IPS-NIHi11 (cell line): ENCODE measurements at regions not wholly inside any gene's neighbourhood (a gene's known extent, or its start where the extent isn't known, plus 50 kb on each side); places are given as distances from the start of the nearest gene placed in this dataset.
A peak's percentile ranks its signal among the peaks of the same experiment; 100 is the strongest.
"Not testable (repeated sequence)": the region's sequence is repeated elsewhere in the genome, so short reads cannot be mapped to it uniquely, and the experiment has no call there.

ENCODE experiments used
- DNase-seq: peaks from one replicate; pipeline ENCODE4 v3.0.0; 2012; ENCODE audit warnings: mixed read lengths, low spot score

DNA sequence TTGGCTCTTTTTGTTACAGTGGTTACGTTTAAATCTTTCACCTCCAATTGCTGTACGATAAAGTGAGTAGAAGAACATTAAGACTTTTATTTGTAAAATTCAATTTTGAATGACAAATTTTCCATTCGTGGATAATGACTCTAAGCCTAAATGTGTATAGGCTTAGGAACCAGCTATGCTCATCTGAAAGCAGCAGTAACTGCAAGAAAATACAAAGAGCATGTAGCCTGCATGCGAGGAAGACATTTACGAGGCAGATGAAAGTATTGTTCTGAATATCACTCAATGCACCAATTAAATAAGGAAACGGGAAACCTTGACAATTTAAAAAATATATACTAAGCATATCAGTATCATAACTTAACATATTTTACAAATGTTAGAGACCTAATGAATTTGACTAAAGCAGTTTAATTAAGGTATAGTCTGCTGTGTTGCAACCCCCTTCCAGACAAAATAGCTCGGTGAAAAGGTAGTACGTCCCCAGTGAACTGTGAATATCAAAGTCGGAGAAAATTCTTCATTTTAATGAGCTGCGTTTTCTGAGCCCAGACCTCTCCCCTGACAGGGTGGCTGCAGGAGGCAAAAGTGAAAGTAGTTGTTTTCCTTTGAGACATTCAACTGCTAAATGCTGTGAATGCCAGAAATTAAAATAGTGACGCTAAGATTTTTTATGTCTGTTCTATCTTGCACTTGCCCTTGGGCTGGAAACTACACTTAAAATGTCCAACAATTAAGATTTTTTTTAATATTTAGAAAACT, 1236.5 kb upstream of the TENM3 start:
- DNase-seq: no peak

DNA sequence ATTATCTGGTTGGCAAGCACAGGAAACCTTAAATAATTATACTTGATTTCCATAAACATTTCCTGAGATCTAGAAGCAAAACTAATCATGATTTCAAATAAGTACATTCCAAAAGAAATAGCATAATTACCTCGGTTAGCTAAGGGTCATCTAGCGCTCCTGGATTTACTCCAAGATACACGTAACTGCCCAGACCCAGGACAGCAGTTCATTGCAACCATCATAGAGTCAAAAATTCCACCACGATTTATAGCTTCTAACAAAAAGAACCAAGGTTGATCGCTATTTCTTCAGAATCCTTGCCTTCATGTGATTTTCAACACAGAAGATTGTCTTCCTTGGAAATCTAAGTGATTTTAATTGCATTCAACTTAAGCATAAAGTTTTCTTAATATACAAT, 1235.5 kb upstream of the TENM3 start:
- no peak for DNase-seq

DNA sequence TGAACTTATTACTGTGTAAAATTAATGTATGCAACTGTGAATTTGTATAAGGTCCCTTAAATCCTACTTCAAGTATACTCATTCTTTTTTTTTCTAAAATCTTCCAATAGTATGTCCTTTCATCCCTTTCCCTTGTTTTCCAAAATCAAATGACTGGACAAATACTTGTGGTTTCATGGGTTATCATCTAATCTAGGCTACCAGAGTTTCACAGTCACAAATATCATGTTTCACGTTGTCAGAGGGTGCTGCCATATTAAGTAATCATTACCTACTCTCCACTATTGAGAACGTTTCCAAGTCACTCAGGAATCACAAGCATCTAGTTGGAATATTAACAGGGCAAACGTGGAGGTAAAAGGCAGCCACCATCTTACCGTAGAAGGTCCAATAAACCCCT, 1235.0 kb upstream of the TENM3 start:
- no peak for DNase-seq

DNA sequence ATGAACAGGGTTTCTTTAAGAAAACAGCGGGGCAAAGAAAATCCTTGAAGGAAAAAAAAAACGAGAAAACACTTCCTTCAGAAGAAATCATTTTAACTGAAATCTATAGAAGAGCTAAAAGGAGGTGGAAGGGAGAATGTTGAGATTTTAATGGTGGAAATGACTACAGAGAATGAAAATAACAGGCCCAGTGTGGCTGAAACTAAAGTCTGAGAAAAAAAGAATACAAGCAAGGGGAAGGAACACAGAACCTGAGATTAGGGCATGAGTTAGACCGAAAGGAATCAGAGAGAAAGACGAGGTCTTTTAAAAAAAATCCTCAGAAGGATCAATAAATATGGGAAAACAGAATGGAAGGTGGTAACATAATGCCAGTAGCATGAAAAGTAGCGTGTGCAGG, 1230.0 kb upstream of the TENM3 start:
- DNase-seq: no peak

DNA sequence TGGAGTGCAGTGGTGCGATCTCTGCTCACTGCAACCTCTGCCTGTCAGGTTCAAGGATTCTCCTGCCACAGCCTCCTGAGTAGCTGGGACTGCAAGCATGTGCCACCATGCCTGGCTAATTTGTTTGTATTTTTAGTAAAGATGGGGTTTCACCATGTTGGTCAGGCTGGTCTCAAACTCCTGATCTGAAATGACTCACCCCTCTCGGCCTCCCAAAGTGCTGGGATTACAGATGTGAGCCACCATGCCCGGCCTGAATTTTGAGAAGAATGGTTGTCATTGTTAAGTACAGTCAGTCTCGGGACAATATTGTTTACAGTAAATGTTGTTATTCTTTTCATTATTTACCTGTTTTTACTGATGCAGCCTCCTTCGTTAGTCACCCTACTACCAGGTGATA, 1226.2 kb upstream of the TENM3 start:
- no peak for DNase-seq

DNA sequence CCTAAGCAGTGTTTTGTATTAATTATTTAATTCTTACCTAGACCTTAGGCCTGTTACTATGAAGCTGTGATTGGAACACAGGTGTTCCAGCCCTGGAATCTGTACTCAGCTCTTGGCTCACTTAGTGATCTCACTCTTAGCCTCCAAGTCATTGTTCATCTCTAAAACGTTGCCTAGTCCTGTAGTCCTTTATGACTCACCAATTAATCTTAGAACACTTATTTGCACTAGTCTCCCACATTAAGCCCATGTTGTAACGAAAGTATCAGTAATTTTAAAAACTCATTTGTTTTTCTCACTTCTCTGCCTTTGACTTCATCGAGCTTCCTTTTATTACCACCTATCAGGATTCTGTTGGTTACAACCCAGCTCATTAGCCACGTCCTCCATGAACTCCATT, 1224.7 kb upstream of the TENM3 start:
- DNase-seq: no peak

DNA sequence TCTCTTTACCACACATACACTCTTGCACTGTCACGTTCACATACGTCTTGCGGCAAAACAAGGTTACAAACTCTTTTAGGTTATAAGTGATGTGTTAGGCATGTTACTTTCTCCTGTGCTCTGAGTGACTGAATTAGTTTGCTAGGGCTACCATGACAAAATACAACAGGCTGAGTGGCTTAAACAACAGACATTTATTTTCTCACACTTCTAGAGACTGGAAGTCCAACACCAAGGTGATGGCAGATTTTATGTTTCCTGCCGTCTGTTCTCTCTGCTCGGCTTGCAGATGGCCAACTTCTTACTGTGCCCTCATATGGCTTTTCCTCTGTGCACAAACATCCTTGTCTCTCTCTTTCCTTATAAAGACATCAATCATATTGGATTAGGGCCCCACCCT, 1224.3 kb upstream of the TENM3 start:
- no peak for DNase-seq

DNA sequence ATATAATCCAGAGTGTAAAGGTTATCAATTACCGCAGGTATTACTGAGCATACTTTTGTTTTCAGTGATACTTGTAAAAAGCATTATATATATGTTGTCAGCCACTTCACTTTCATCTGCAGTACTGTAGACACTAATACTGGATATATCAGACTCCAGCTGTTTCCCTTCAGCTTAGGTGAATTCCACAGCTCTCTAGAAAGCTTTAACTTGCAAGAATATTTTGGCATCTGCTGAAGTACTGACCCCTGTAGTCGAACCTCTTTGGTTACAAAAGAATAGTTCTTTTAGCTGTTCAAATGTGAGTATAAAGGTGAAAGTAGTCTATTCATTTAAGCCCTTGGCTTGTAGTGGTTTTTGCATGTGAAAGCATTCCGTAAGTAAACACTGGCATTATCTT, 1222.7 kb upstream of the TENM3 start:
- no peak for DNase-seq

DNA sequence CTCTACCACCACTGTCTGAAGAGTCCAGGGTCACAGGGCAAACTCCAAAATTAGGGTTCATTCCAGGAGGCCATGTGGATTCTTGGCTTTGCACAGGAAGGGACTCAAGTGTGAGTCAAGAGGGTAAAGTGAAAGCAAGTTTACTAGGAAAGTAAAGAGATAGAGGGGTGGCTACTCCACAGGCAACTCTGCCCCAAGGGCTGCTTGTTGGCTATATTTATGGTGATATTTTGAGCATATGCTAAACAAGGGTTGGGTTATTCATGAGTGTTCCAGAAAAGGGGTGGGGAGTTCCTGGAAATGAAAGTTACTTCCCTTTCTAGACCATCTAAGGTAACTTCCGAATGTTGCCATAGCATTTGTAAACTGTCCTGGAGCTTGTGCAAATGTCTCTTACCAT, 1222.0 kb upstream of the TENM3 start:
- no peak for DNase-seq

DNA sequence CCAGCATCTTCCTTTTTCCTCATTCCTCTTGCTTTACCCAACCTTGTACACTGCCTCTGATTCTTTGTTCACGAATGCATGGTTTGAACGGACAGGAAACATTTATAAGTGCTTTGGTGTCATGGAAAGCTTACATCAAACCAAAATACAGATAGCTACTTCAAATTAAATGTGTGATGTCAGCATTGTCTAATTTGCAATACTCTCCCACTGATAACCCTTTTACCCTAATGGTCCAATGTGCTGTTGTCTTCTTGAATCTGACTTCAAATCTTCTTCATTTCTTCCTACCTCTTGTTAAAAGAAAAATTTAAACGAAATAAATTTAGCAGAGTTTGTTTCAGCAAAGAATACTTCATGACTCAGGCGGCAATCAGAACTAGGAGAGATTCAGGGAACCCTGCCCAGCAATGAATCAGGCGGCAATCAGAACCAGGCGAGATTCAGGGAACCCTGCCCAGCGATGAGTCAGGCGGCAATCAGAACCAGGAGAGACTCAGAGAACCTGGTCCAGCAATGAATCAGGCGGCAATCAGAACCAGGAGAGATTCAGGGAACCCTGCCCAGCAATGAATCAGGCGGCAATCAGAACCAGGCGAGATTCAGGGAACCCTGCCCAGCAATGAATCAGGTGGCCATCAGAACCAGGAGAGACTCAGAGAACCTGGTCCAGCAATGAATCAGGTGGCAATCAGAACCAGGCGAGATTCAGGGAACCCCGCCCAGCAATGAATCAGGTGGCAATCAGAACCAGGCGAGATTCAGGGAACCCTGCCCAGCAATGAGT, 1212.9 kb upstream of the TENM3 start:
- DNase-seq: not testable (repeated sequence)

DNA sequence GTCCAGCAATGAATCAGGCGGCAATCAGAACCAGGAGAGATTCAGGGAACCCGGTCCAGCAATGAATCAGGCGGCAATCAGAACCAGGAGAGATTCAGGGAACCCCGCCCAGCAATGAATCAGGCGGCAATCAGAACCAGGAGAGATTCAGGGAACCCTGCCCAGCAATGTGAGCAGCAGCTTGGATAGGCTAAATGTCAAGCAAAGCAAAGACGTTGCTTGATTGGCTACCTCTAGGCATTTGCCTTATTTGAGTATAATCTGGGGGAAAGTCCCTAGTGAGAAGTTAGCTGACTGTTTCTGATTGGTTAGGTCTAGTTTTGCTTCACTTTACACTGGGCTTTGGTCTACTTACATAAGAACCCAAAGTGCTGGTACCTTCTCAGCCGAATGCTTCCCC, 1212.2 kb upstream of the TENM3 start:
- DNase-seq: no peak

DNA sequence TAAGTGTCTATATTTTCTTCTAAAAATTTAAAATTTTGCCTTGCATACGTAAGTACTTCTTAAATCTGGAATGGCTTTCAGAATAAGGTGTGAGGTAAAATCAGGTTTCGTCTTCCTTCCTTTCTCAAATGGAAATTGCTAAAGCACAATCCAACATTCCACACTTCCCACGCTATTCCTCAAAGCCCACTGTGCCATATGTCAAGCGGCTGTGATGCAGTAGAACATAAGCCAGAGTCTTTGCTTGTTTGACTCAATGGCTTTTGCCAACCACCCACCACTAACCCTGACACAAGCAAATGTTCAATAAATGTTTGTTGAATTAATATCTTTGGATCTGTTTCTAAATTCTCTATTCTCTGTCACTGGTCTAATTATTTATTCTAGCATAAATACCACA, 1199.7 kb upstream of the TENM3 start:
- DNase-seq: no peak

DNA sequence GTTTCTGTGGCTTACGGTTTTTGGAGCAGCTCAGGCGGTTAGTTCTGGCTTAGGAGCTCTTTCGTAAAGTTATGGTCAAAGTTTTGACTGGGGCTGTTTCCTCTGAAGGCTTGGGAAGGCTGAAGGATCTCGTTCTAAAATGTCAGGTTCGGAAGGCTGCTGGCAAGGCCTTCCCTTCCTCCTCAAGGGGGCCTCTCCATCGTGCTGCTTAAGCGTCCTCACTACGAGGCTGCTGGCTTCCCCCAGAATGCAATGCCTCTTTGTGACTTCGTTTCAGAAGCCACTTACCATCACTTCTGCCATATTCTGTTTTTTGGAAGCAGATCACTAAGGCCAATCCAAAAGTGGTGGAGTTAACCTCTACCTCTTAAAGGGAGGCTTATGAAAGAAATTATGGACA, 1196.4 kb upstream of the TENM3 start:
- DNase-seq: peak; percentile 23

DNA sequence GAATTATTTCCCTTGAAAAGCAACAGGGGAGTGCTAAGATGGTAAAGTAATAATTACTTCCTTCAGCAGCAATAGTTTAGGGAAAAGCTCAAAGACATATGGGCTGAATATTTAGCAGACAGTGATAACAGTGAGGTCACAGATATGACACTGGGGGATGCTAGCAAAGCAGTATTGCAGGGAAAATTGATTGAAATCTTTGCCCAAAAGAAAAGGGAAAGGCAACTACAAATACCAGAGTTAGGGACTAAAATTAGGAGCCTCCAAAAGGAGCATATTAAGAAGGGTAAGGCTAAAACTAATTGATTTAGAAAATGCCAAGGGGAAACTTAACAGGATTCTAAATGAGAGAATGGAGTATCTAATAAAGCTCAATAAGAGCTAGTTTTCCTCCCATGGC, 1191.3 kb upstream of the TENM3 start:
- no peak for DNase-seq

DNA sequence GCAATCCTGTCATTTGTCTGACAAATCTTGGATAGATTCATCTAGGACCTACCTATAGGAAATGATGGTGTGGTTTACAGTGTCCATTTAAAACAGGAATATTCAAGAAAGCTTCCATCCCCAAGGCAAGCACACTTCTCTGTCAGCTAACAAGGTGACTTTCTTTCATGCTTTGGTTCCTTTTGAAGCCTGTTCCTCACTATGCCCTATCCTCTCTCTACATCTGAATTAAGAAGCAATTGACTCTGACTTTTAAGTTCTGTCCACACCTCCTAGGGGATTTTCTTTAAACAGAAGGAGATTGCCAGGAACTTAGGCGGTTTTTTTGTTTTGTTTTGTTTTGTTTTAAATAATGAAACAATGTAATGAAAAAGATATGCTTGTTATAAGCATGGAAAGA, 1181.4 kb upstream of the TENM3 start:
- peak; percentile 13 for DNase-seq

DNA sequence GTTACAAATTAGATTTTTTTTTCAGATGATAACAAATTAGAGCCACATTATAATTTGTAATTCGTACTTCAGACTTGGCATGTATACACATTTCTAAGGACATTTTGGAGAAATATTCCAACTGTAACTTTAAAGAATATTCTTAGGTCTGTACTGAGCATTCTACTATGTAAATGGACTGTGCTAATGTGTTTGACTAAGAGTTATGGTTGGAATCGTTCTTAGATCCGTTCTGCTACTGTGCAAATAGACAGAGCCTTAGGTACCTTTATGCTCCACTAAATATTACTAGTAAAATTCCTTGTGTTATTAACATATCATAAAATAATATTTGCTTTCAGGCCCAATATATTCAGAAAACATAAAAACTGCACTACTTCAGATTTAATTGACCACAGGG, 1180.0 kb upstream of the TENM3 start:
- no peak for DNase-seq

DNA sequence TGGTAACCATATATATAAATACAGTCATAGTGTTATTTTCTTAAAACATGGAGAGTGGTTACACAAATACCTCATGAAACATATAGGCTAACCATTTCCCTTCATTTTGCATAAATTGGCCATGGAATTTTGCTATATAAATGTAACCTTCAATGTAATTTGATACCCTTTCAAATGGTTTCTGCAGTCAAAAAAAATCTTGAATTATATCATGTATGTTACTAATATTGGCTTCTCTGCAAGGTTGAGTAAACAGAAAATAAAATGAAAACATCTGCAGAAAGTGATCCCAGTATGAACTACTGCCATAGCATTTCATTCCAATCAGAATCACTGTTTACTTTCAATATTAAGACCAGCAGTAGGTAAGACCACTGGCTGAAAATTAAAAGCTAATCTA, 1165.9 kb upstream of the TENM3 start:
- DNase-seq: no peak

DNA sequence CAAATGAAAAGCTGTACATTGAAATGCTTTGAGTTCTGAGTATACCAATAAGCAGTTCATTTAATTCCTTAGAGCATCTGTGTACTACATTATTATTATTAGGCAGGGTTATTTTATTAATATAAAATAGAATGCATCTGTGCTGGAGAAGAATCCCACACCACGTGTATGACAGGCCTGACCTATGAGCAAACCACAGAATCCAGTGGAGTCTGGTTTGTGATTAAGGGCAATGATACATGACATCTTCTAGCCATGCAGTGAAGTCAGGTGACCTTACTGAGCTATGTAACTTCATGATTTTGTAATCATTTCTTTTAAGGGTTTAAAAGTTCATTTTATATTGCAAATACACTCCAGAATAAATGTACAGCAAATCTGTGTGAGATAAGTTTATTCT, 1165.0 kb upstream of the TENM3 start:
- DNase-seq: no peak

DNA sequence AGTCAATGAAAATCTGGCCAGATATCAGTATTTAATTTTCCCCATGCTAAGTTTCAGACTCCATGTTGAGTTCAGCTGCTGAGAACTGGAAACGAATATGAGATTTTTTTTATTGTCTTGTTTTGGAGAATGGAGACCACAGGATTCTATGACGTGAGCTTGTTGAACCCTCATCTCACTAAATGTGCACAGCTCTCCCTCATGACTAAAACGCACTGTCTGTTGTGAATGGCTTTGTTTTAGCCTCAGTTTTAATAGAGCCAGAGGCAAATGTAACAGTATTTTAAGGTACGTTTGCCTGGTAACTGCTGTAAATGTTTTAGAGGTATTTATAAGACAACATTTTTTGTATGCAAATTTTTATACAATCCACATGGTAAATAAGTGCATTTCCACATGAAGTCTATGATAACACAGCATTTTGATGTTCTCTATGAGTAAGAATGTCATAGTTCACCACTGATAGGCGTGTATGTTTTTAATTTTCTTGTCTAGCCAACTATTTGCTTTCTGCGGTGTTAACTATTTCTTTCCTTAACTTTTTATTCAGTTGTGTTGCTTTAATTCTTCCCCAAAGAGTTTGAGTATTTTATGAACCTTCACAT, 1159.3 kb upstream of the TENM3 start:
- DNase-seq: no peak

DNA sequence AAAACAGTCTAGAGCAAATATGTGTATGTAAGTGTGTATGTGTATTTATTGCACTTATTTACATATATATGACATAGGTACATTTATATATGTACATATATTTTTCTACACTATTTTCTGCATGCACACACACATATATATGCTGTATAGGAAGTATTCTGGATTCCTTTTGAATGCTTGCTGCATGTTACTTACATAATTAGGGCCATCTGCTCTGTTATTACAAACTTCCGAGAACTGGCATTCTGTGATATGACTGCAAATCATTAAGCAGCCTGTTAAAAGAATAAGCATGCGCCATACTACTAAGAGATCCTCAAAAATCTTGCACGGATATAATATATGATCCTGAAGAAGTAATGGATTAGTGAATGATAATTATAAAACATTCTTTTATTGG, 1157.6 kb upstream of the TENM3 start:
- DNase-seq: no peak

DNA sequence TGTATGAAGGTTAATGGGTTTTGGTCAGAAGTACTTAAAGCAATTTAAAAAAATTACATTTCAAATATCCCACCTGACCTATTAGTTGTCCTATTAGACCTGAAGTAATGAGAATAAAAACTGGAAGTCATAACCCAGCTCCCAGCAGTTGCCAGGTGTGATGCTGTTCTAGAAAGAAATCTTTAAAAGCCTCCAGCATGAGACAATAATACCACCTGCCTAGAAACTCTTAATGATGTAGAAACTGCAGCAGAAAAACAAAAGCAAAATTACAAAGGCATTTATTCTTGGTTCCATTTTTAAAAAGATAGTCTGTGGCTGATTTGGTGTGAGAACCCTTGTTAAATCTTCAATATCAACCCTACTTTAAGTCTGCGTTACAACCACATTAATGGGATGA, 1137.7 kb upstream of the TENM3 start:
- DNase-seq: no peak

DNA sequence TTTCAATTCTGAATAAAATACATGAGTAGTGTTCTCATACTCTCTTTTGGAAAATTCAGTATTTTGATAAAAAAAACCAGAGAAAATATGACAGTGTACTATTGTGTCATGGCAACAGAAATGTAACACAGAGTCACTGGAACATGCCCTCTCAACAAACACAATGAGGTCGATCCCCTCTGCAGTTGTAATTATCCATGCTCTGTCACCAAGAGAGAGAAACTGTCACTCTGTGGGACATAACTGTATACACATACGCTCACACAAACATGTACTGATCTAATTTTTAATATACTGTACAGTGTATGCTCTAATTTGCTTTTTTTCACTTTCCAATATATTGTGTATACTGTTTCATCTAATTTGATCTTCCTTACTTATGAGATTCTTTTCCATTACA, 1136.8 kb upstream of the TENM3 start:
- no peak for DNase-seq

DNA sequence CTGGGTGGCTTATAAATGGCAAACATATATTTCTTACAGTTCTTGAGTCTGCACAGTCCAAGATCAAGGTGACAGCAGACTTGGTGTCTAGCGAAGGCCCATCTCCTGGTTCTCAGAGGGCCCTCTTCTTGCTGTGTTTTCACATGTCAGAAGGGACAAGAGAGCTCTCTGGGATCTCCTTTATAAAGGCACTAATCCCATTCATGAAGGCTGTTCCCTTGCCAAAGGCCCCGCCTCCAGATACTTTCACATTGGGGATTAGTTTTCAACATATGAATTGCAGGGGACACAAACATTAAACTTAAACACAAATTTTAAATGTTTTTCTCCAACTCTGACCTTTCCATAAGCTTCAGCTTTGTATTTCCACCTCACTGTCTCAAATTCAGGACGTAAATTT, 1135.0 kb upstream of the TENM3 start:
- DNase-seq: no peak
